ENCODE measurements at regions not wholly inside any gene's neighbourhood (a gene's known extent, or its start where the extent isn't known, plus 50 kb on each side); places are given as distances from the start of the nearest gene placed in this dataset.
A peak's percentile ranks its signal among the peaks of the same experiment; 100 is the strongest.

- DNase-seq (ENCODE audit: low read depth in 2 of 2) = no peak
Observed at GRCh38 chr2:160952464-160953254, 207.6 kb upstream of the TANK start.

DNA sequence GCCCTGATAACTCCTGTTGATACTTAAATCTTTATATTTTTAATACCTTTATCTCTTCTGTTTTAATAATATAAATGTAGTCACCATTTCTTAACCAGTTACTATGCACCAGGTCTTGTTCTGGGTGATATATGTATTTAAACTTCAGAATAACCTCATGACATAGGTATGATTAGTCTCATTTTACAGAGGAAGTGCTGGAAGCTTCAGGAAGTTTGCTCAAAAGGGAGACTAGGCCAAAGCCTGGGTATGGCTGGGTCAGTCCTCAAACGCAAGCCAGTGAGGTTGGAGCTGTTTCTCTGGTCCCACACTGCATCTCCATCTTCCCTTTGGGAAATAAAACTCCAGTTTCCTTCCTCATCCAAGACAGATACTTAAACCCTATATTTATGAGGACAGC lies 204.7 kb upstream of the TANK start:
- no peak for DNase-seq (ENCODE audit: low read depth in 2 of 2)

DNA sequence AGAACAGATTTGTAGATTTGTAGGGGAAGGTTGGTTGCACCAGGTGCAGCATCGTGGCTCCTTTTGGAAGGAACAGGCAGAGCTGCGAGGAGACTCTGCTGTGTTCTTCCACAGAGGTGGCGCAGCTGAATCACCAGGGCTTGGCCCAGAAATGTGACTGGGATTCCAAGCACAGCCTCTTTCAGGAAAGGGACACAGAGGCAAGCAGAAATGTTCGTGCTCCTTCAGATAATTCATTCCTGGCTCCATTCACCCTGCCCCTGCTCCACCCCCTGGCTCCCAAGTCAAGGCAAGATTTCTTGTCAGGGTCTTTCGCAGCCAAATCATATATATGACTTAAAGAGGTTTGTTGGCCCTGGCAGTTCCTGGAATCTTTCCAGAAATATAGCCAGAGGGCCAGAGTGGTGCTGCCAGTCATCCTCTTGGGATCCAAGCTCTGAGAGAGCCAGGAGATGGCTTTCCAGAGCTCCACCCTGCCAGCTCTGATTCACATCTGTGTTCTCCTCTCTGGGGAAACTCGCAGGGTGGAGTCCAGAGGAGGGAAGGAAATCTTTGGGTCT lies 203.9 kb upstream of the TANK start:
- DNase-seq (ENCODE audit: low read depth in 2 of 2) = no peak

- no peak for DNase-seq (ENCODE audit: low read depth in 2 of 2)
Observed at GRCh38 chr2:160963957-160964356, 196.3 kb upstream of the TANK start.

GRCh38 chr2:160967523-160967922 lies 192.7 kb upstream of the TANK start:
- DNase-seq (ENCODE audit: low read depth in 2 of 2) = no peak

GRCh38 chr2:160968183-160968582 lies 192.0 kb upstream of the TANK start:
- no peak for DNase-seq (ENCODE audit: low read depth in 2 of 2)

GRCh38 chr2:160970052-160970965 lies 189.9 kb upstream of the TANK start:
- no peak for DNase-seq (ENCODE audit: low read depth in 2 of 2)

DNA sequence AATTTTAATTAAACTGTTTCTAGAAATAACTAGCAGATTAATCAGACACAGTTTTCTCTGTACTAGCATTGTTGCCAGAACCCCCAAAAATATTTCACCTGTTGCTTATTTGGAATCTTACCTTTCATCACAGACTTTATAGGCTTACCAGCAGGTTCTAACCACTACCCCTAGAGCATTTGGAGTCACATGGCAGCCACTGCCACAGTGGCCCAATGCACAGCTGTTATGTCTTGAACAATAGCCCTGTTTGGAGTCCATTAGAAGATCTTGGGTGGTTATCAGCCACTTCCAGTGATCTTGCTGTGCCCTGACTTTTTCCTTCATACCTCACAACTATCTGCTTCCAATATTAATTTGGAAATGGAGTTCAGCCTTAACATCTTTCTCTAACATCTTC lies 186.2 kb upstream of the TANK start:
- DNase-seq (ENCODE audit: low read depth in 2 of 2) = no peak

DNA sequence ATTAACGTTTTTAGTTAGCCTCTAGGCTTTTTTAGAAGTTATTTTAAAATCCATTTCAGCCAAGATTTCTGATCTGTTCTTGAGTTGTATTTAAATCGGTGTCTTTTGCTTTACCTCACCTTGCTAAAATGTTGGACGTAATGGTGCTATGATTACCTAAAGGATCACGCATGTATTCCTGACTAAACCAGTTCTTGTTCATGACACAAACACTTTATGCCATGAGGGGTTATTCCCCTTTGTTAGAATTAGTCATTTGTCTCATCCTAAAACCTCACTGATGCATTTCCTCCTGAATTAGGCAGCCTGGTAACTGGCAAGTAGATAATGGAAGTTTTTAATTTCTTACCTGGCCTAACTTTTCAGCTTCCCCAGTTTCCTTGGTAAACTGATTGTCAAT lies 185.4 kb upstream of the TANK start:
- no peak for DNase-seq (ENCODE audit: low read depth in 2 of 2)

DNA sequence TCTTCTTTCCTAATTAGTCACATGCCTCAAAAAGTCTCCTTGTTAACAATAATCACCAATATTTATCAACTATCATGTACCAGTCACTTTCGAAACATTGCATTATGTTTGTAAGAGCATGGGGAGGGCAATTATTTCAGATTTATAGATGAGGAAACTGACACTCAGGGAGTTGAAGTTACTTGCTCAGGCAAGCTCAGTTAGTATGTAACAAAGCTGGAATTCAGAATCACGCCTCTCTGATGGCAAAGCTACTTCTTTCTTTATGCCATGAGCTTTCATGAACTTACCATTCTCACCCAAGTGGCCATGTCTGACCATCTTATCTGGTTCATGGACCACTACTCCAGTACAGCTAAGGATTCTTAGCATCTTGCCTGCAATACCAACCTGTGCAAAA lies 183.4 kb upstream of the TANK start:
- DNase-seq (ENCODE audit: low read depth in 2 of 2) = no peak

- no peak for DNase-seq (ENCODE audit: low read depth in 2 of 2)
Observed at GRCh38 chr2:160977376-160977775, 182.9 kb upstream of the TANK start.

DNA sequence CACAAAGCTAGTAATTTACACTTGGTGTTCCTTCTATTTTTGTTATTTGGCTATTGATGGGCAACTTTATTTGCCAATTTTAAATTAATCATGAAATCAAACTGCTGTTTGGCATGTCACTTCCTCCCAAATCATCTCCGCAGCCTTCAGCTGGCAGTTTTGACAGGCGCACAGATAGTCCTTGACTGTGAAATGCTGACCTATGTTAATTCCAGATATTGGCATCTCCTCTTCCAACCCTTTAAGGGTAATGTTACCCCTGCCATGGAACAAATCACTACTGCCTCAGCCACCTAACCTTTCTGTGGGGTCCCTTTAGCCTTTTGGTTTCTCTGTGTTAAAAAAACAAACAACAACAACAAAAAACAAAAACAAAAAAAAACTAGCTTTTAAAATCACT lies 182.4 kb upstream of the TANK start:
- DNase-seq (ENCODE audit: low read depth in 2 of 2) = no peak

GRCh38 chr2:160984426-160985077 lies 175.7 kb upstream of the TANK start:
- DNase-seq (ENCODE audit: low read depth in 2 of 2) = no peak

DNA sequence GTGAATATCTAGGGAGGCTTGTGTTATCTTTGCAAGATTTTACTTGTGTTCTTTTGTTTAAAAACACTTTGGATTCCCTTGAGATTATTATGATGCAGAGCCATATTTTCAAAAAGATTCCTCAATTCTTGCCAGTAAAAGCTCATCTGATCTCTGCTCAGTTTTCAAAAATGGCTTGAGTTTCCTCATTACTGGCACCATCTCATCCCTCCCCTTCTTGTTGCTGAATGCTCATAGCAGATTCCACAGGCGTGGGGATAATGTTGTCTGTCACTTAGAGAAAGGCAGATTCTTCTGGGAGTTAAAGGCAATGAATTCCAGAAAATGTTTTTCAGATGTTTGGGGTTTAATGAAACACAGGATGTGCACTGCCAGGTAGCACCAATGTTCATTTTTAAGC lies 170.4 kb upstream of the TANK start:
- DNase-seq (ENCODE audit: low read depth in 2 of 2) = no peak

DNA sequence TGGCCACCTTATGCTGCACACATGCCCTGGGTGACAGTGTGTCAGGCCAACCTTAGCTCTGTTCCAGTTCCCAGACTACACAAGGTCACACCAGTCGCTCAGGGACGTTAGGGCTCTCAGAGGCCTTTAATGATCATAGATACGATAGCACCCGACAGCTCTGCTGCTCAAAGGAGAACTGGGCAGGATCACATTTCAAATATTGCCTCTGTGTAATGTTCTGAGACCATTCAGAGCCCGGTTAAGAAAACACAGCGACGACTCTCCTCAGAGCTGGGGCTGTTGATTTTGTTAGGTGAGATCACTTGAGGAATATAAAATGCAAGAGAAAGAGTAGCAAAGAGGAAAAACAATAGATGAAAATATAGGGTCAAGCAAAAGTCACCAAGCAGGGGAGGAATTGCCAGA lies 166.6 kb upstream of the TANK start:
- DNase-seq (ENCODE audit: low read depth in 2 of 2) = no peak

DNA sequence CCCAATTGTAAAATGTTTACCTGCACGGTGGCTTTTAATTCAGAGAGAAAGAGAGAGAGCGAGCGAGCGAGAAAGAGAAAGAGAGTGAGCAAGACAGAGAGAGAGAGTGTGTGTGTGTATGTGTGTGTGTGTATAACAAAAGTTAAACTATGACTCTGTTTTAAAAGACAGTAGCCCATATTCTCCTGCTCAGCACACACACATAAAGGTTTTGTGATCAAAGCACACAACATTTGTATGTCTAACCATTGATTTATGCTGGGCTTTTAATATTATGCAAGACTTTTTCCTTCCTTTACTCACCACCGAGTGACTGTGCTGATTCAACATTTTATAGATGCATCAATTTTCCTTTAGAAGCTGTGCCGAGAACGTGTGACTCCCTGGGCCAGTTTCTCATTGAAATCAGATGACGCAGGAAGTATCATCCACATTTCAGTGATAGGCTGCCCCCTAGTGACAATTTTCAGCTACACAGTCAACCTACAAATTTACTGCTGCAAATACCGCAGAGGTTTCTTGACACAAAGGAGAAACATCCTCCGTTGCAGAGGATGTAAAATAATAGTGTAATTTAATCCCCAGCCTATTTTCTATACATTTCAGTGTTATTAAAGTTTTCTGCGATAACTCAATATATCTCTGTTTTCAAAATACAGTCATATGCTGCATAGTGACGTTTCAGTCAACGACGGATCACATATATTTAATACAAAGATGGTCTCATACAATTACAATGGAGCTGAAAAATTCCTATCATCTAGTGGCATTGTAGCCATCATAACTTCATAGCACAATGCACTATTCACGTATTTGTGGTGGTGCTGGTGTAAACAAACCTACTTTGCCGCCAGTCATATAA lies 165.9 kb upstream of the TANK start:
- peak; percentile 39 to 66 for DNase-seq (ENCODE audit: low read depth in 2 of 2)

- no peak for DNase-seq (ENCODE audit: low read depth in 2 of 2)
Observed at GRCh38 chr2:160996584-160996983, 163.6 kb upstream of the TANK start.

GRCh38 chr2:161004379-161004778 lies 155.8 kb upstream of the TANK start:
- DNase-seq (ENCODE audit: low read depth in 2 of 2) = no peak

GRCh38 chr2:161005170-161005569 lies 155.1 kb upstream of the TANK start:
- DNase-seq (ENCODE audit: low read depth in 2 of 2) = no peak

DNA sequence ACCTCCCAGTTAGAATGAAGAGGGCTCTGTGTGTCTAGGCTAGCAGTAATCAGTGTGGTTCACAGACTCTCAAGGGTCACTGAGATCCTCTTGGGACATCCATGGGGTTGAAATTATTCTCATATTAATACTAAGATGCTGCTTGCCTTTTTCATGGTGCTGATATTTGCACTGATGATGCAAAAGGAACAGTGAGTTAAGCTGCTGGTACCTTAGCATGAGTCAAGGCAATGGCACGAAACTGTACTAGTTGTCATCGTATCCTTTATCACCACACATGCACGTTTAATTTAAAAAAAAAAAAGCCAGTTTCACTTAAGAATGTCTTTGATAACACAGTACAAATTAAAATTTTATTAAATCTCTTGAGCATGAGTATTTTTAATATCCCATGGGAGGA lies 151.9 kb upstream of the TANK start:
- no peak for DNase-seq (ENCODE audit: low read depth in 2 of 2)

DNA sequence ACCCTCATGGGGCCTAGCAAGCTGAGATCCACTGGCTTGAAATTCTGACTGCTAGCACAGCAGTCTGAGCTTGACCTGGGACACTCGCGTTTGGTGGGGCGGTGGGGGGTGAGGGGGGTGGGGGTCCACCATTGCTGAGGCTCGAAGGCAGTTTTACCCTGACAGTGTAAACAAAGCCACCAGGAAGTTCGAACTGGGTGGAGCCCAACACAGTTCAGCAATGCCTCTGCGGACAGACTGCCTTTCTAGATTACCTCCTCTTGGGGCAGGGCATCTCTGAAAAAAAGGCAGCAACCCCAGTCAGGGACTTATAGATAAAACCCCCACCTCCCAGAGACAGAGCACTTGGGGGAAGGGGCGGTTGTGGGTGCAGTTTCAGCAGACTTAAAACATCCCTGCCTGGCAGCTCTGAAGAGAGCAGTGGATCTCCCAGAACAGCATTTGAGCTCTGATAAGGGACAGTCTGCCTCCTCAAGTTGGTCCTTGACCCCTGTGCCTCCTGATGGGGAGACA lies 149.7 kb upstream of the TANK start:
- DNase-seq (ENCODE audit: low read depth in 2 of 2) = no peak
